Stomach smooth muscle (tissue), 2 donors: ENCODE measurements at regions not wholly inside any gene's neighbourhood (a gene's known extent, or its start where the extent isn't known, plus 50 kb on each side); places are given as distances from the start of the nearest gene placed in this dataset.

Experiments
- H3K27ac ChIP-seq: one replicate; pipeline ENCODE4 v1.7.0; 2013; ENCODE audit warnings: mild to moderate bottlenecking, low read length, inconsistent platforms
- H3K27me3 ChIP-seq, 2 donors: one replicate each; pipeline ENCODE4 v1.7.0; 2013; ENCODE audit warnings: low read length in 2 of 2; ENCODE audit not compliant: insufficient read depth in 2 of 2, control insufficient read depth in 1 of 2
- H3K36me3 ChIP-seq, 2 donors: one replicate each; pipeline ENCODE4 v1.7.0; 2013; ENCODE audit warnings: low read length in 2 of 2; ENCODE audit not compliant: control insufficient read depth in 2 of 2, insufficient read depth in 2 of 2
- H3K4me1 ChIP-seq: one replicate; pipeline ENCODE4 v1.7.0; 2013; ENCODE audit warnings: low read length; ENCODE audit not compliant: control insufficient read depth, insufficient read depth
- H3K4me3 ChIP-seq, 2 donors: one replicate each; pipeline ENCODE4 v1.7.0; 2013; ENCODE audit warnings: low read length in 2 of 2
- H3K9ac ChIP-seq, 2 donors: one replicate each; pipeline ENCODE4 v1.7.0; 2013; ENCODE audit warnings: low read length in 2 of 2, mild to moderate bottlenecking in 1 of 2
- H3K9me3 ChIP-seq, 2 donors: one replicate each; pipeline ENCODE4 v1.7.0; 2013; ENCODE audit warnings: low read length in 2 of 2; ENCODE audit not compliant: control insufficient read depth in 2 of 2
- donor health status: healthy.
- donor health status: Pancreatic carcinoma.

GRCh38 chr12:17456486-17456885 lies 633.5 kb downstream of the RERGL start:
- Histone ChIP-seq H3K9me3 (no peaks in the 10 kb centered on the region), H3K27ac (no peak overlapping the region), H3K9ac (no peak overlapping the region), H3K27me3 (no peaks in the 10 kb centered on the region), H3K4me3 (no peak overlapping the region), H3K4me1 (no peaks in the 10 kb centered on the region), H3K36me3 (no peaks in the 10 kb centered on the region)

GRCh38 chr12:17438141-17438540 lies 651.9 kb downstream of the RERGL start:
- Histone ChIP-seq H3K36me3 (no peaks in the 10 kb centered on the region), H3K27me3 (no peaks in the 10 kb centered on the region), H3K9ac (no peak overlapping the region), H3K9me3 (no peaks in the 10 kb centered on the region), H3K4me3 (no peak overlapping the region), H3K4me1 (no peaks in the 10 kb centered on the region), H3K27ac (no peak overlapping the region)

- Histone ChIP-seq H3K9me3 (no peaks in the 10 kb centered on the region), H3K4me3 (no peak overlapping the region), H3K27ac (no peak overlapping the region), H3K36me3 (no peaks in the 10 kb centered on the region), H3K9ac (no peak overlapping the region), H3K27me3 (no peaks in the 10 kb centered on the region), H3K4me1 (no peaks in the 10 kb centered on the region)
Measured at GRCh38 chr12:17416748-17417147, 673.2 kb downstream of the RERGL start.

GRCh38 chr12:17414596-17414995 lies 675.4 kb downstream of the RERGL start:
- H3K4me1 ChIP-seq = no peaks in the 10 kb centered on the region
- no peaks in the 10 kb centered on the region for H3K27me3 ChIP-seq
- no peaks in the 10 kb centered on the region for H3K36me3 ChIP-seq
- H3K4me3 ChIP-seq = no peak overlapping the region
- no peak overlapping the region for H3K27ac ChIP-seq
- H3K9me3 ChIP-seq = no peaks in the 10 kb centered on the region
- no peak overlapping the region for H3K9ac ChIP-seq

GRCh38 chr12:17411662-17412061 lies 678.3 kb downstream of the RERGL start:
- Histone ChIP-seq H3K4me1 (no peaks in the 10 kb centered on the region), H3K27ac (no peak overlapping the region), H3K27me3 (no peaks in the 10 kb centered on the region), H3K4me3 (no peak overlapping the region), H3K9me3 (no peaks in the 10 kb centered on the region), H3K9ac (no peak overlapping the region), H3K36me3 (no peaks in the 10 kb centered on the region)

- Histone ChIP-seq H3K4me1 (no peaks in the 10 kb centered on the region), H3K36me3 (no peaks in the 10 kb centered on the region), H3K27ac (no peak overlapping the region), H3K9me3 (no peaks in the 10 kb centered on the region), H3K4me3 (no peak overlapping the region), H3K9ac (no peak overlapping the region), H3K27me3 (no peaks in the 10 kb centered on the region)
Measured at GRCh38 chr12:17388679-17389078, 701.3 kb downstream of the RERGL start.

- no peak overlapping the region for H3K27ac ChIP-seq
- H3K4me3 ChIP-seq = no peak overlapping the region
- H3K27me3 ChIP-seq = no peaks in the 10 kb centered on the region
- H3K9me3 ChIP-seq = no peaks in the 10 kb centered on the region
- no peaks in the 10 kb centered on the region for H3K36me3 ChIP-seq
- H3K9ac ChIP-seq = no peak overlapping the region
- H3K4me1 ChIP-seq = no peaks in the 10 kb centered on the region
Measured at GRCh38 chr12:17383321-17383720, 706.7 kb downstream of the RERGL start.

- no peaks in the 10 kb centered on the region for H3K9me3 ChIP-seq
- no peaks in the 10 kb centered on the region for H3K36me3 ChIP-seq
- no peak overlapping the region for H3K4me3 ChIP-seq
- H3K27me3 ChIP-seq = no peaks in the 10 kb centered on the region
- H3K27ac ChIP-seq = no peak overlapping the region
- H3K4me1 ChIP-seq = no peaks in the 10 kb centered on the region
- no peak overlapping the region for H3K9ac ChIP-seq
Measured at GRCh38 chr12:17381211-17381610, 708.8 kb downstream of the RERGL start.

- H3K9me3 ChIP-seq = no peaks in the 10 kb centered on the region
- no peaks in the 10 kb centered on the region for H3K27me3 ChIP-seq
- H3K4me1 ChIP-seq = no peaks in the 10 kb centered on the region
- H3K4me3 ChIP-seq = no peak overlapping the region
- H3K36me3 ChIP-seq = no peaks in the 10 kb centered on the region
- H3K9ac ChIP-seq = no peak overlapping the region
- H3K27ac ChIP-seq = no peak overlapping the region
Measured at GRCh38 chr12:17372508-17372907, 717.5 kb downstream of the RERGL start.

GRCh38 chr12:17371491-17372215 lies 718.3 kb downstream of the RERGL start:
- H3K27ac ChIP-seq = no peak overlapping the region
- H3K4me3 ChIP-seq = no peak overlapping the region
- H3K9me3 ChIP-seq = no peaks in the 10 kb centered on the region
- H3K27me3 ChIP-seq = no peaks in the 10 kb centered on the region
- no peak overlapping the region for H3K9ac ChIP-seq
- H3K36me3 ChIP-seq = no peaks in the 10 kb centered on the region
- H3K4me1 ChIP-seq = no peaks in the 10 kb centered on the region

GRCh38 chr12:17370621-17371020 lies 719.4 kb downstream of the RERGL start:
- Histone ChIP-seq H3K9me3 (no peaks in the 10 kb centered on the region), H3K9ac (no peak overlapping the region), H3K27me3 (no peaks in the 10 kb centered on the region), H3K27ac (no peak overlapping the region), H3K36me3 (no peaks in the 10 kb centered on the region), H3K4me3 (no peak overlapping the region), H3K4me1 (no peaks in the 10 kb centered on the region)
